ENCODE measurements at regions not wholly inside any gene's neighbourhood (a gene's known extent, or its start where the extent isn't known, plus 50 kb on each side); places are given as distances from the start of the nearest gene placed in this dataset.

GRCh38 chr17:77001487-77001886 is 133.3 kb downstream of the MGAT5B start:
- no peak for DNase-seq

- peak; percentile 94 for DNase-seq
Observed at GRCh38 chr17:77002103-77003045, 134.2 kb downstream of the MGAT5B start.

- no peak for DNase-seq
Observed at GRCh38 chr17:77003699-77004098, 135.5 kb downstream of the MGAT5B start.

- DNase-seq: no peak
Observed at GRCh38 chr17:77006971-77007649, 133.7 kb upstream of the SEC14L1 start.

- no peak for DNase-seq
Observed at GRCh38 chr17:77009877-77010276, 130.9 kb upstream of the SEC14L1 start.

GRCh38 chr17:77010667-77011066 is 130.1 kb upstream of the SEC14L1 start:
- DNase-seq: no peak

- DNase-seq: peak; percentile 26
Observed at GRCh38 chr17:77011173-77012011, 129.4 kb upstream of the SEC14L1 start.

GRCh38 chr17:77018504-77018903 is 122.3 kb upstream of the SEC14L1 start:
- DNase-seq: no peak

GRCh38 chr17:77019893-77020379 is 120.8 kb upstream of the SEC14L1 start:
- peak; percentile 40 for DNase-seq

- no peak for DNase-seq
Observed at GRCh38 chr17:77020973-77021372, 119.8 kb upstream of the SEC14L1 start.

GRCh38 chr17:77022766-77023165 is 118.0 kb upstream of the SEC14L1 start:
- no peak for DNase-seq

GRCh38 chr17:77025781-77026180 is 115.0 kb upstream of the SEC14L1 start:
- no peak for DNase-seq

GRCh38 chr17:77027271-77027889 is 113.4 kb upstream of the SEC14L1 start:
- DNase-seq: no peak

GRCh38 chr17:77028900-77029299 is 111.9 kb upstream of the SEC14L1 start:
- DNase-seq: no peak

GRCh38 chr17:77032929-77033328 is 107.8 kb upstream of the SEC14L1 start:
- no peak for DNase-seq

GRCh38 chr17:77033892-77034404 is 106.8 kb upstream of the SEC14L1 start:
- no peak for DNase-seq

- DNase-seq: no peak
Observed at GRCh38 chr17:77034677-77035424, 105.9 kb upstream of the SEC14L1 start.

- no peak for DNase-seq
Observed at GRCh38 chr17:77035526-77035925, 105.2 kb upstream of the SEC14L1 start.

- DNase-seq: no peak
Observed at GRCh38 chr17:77036136-77036840, 104.5 kb upstream of the SEC14L1 start.

- no peak for DNase-seq
Observed at GRCh38 chr17:77036841-77037381, 103.9 kb upstream of the SEC14L1 start.

- no peak for DNase-seq
Observed at GRCh38 chr17:77037943-77038342, 102.8 kb upstream of the SEC14L1 start.

Data from fibroblast of skin of right biceps (primary cell).